ENCODE measurements at regions not wholly inside any gene's neighbourhood (a gene's known extent, or its start where the extent isn't known, plus 50 kb on each side); places are given as distances from the start of the nearest gene placed in this dataset.
"Not testable (repeated sequence)": the region's sequence is repeated elsewhere in the genome, so short reads cannot be mapped to it uniquely, and the experiment has no call there.

DNA sequence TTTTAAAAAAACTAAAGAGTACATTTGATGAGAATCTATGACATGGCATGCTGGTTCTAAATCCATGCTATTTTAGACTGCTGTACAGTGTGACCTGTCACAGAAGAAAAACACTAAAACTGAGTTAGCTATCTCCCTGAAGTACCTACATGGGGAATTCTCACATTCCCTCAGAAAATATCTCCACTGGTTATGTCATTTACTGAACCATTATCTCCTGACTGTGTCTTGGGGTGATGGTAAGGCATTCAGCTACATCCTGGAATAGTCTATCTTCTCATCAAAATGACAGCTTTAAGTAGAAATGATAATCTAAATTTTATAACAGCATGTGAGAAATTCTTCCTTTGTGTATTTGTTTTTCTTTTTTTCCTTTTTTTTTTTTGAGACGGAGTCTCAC, 172.1 kb upstream of the HTR1E start:
- WGBS (ENCODE audit: insufficient coverage, low coverage, low lambda C conversion rate, missing lambda C conversion rate), result 63% methylated on average over 1 of the region's 1 CpG

DNA sequence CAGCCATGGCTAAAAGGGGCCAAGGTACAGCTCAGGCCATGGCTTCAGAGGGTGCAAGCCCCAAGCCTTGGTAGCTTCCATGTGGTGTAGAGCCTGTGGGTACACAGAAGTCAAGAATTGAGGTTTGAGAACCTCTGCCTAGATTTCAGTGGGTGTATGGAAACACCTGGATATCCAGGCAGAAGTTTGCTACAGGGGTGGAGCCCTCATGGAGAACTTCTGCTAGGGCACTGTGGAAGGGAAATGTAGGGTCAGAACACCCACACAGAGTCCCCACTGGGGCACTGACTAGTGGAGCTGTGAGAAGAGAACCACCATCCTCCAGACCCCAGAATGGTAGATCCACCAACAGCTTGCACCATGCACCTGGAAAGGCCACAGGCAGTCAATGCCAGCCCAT, 177.4 kb upstream of the HTR1E start:
- H3K4me3 ChIP-seq; H3K27ac ChIP-seq; H3K9me3 ChIP-seq; DNase-seq; intact Hi-C loops (cut with DNase I); H3K4me1 ChIP-seq; H3K36me3 ChIP-seq; H3K27me3 ChIP-seq; ATAC-seq: not testable (repeated sequence)

More for the DNA sequence above, 172.1 kb upstream of the HTR1E start:
- ATAC-seq (no peak), DNase-seq (no peak)
- no peak overlapping the region for H3K4me3 ChIP-seq
- no peak overlapping the region for H3K27ac ChIP-seq
- TF ChIP-seq POLR2A (IDR thresholded peaks at IDR 0.05), result no peak
- TF ChIP-seq, protein P1, sequence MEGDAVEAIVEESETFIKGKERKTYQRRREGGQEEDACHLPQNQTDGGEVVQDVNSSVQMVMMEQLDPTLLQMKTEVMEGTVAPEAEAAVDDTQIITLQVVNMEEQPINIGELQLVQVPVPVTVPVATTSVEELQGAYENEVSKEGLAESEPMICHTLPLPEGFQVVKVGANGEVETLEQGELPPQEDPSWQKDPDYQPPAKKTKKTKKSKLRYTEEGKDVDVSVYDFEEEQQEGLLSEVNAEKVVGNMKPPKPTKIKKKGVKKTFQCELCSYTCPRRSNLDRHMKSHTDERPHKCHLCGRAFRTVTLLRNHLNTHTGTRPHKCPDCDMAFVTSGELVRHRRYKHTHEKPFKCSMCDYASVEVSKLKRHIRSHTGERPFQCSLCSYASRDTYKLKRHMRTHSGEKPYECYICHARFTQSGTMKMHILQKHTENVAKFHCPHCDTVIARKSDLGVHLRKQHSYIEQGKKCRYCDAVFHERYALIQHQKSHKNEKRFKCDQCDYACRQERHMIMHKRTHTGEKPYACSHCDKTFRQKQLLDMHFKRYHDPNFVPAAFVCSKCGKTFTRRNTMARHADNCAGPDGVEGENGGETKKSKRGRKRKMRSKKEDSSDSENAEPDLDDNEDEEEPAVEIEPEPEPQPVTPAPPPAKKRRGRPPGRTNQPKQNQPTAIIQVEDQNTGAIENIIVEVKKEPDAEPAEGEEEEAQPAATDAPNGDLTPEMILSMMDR (IDR thresholded peaks at IDR 0.05), result no peak
- H3K9me3 ChIP-seq, result no peaks in the 10 kb centered on the region
- intact Hi-C loops (cut with DNase I), result no loop called here
- H3K27me3 ChIP-seq, result no peaks in the 10 kb centered on the region
- no peaks in the 10 kb centered on the region for H3K4me1 ChIP-seq
- no peaks in the 10 kb centered on the region for H3K36me3 ChIP-seq

DNA sequence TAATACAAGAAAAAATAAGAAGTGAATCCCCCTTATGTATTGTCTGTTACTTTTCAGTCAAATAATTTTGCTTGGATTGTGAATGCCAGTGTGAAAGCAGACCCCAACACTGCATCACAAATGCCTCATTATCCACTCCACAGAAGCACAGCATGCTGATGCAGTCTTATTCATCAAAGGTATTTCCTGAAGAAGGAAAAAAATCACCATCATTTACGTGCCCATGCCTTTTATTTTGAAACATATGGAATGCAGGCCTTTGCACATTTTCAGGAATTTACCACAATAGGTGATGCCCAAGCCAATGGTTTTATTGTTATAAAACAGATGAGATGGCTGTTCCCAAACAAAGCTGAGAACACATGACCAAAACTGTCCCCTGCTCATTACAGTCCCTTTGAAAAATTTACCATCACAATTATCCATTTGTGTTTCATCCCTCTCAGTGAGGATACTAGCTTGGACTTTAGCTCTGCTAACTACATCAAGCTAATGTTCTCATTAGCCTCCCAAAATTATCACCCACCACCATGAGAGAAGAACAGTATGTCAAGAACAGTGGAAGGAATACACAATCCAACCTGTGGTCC, 180.6 kb upstream of the HTR1E start:
- Histone ChIP-seq H3K9me3 (no peaks in the 10 kb centered on the region), H3K27ac (no peak overlapping the region), H3K36me3 (no peaks in the 10 kb centered on the region), H3K27me3 (no peaks in the 10 kb centered on the region), H3K4me1 (no peaks in the 10 kb centered on the region), H3K4me3 (no peak overlapping the region)
- intact Hi-C loops (cut with DNase I), result no loop called here
- ATAC-seq (no peak), DNase-seq (no peak)
- TF ChIP-seq, protein P1 (IDR thresholded peaks at IDR 0.05), result no peak
- no peak for TF ChIP-seq POLR2A (IDR thresholded peaks at IDR 0.05)
- WGBS (ENCODE audit: insufficient coverage, low coverage, low lambda C conversion rate, missing lambda C conversion rate), result 9% methylated on average over 1 of the region's 1 CpG

DNA sequence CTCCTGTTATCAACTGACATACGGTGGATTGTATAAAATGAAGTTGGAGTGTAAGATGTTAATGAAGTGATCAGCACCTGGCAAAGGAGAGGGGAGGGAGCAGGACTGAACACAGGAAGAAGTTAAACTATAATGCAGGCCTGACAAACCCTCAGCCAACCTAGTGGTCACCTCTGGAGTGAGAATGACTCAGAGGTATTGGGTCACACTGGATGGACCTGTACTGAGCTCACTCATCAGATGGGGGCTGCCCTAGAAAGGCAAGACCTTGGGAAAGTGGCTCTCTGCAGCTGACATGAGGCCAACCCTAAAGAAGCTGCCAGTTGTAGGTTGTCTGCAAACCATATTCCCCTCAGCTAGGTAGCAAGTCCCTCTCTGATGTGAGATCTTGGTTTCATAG, 193.3 kb upstream of the HTR1E start:
- WGBS (ENCODE audit: insufficient coverage, low coverage, low lambda C conversion rate, missing lambda C conversion rate), result no CpG with 5 or more reads among the region's 1 CpG
- Histone ChIP-seq H3K27ac (no peak overlapping the region), H3K27me3 (no peaks in the 10 kb centered on the region), H3K9me3 (no peaks in the 10 kb centered on the region), H3K4me1 (no peaks in the 10 kb centered on the region), H3K36me3 (no peaks in the 10 kb centered on the region), H3K4me3 (no peak overlapping the region)
- TF ChIP-seq, protein P1 (IDR thresholded peaks at IDR 0.05), result no peak
- no peak for TF ChIP-seq POLR2A (IDR thresholded peaks at IDR 0.05)
- DNase-seq, result no peak
- intact Hi-C loops (cut with DNase I), result no loop called here
- ATAC-seq, result peak in 1 of 4 donors; percentile 27

DNA sequence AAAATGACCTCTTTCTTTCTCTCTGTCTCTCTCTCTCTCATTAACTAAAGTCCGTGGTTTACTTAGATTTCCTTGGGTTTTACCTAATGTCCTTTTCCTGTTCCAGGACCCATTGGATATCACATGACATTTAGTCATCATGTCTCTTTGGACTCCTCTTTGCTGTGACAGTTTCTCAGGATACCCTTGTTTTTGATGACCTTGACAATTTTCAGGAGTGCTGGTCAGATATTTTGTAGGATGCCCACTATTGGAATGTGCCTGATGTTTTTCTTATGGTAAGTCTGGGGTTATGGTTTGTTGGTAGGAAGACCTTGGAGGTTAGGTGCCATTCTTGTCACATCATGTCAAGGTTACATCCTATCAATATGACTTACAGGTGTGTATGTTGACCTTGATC, 199.2 kb upstream of the HTR1E start:
- no peak overlapping the region for H3K4me3 ChIP-seq
- no peaks in the 10 kb centered on the region for H3K9me3 ChIP-seq
- WGBS (ENCODE audit: insufficient coverage, low coverage, low lambda C conversion rate, missing lambda C conversion rate), result 100% methylated on average over 1 of the region's 1 CpG
- ATAC-seq (no peak), DNase-seq (no peak)
- no peak overlapping the region for H3K27ac ChIP-seq
- no peaks in the 10 kb centered on the region for H3K27me3 ChIP-seq
- H3K4me1 ChIP-seq, result no peaks in the 10 kb centered on the region
- intact Hi-C loops (cut with DNase I), result no loop called here
- TF ChIP-seq POLR2A (IDR thresholded peaks at IDR 0.05), result no peak
- TF ChIP-seq, protein P1 (IDR thresholded peaks at IDR 0.05), result no peak
- no peaks in the 10 kb centered on the region for H3K36me3 ChIP-seq

DNA sequence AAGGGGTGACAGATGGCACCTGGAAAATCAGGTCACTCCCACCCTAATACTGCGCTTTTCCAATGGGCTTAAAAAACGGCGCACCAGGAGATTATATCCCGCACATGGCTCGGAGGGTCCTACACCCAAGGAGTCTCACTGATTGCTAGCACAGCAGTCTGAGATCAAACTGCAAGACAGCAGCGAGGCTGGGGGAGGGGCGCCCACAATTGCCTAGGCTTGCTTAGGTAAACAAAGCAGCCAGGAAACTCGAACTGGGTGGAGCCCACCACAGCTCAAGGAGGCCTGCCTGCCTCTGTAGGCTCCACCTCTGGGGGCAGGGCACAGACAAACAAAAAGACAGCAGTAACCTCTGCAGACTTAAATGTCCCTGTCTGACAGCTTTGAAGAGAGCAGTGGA, 205.7 kb upstream of the HTR1E start:
- H3K4me1 ChIP-seq; H3K27me3 ChIP-seq; DNase-seq; H3K9me3 ChIP-seq; H3K4me3 ChIP-seq; H3K36me3 ChIP-seq; ATAC-seq; H3K27ac ChIP-seq; intact Hi-C loops (cut with DNase I): not testable (repeated sequence)
- WGBS (ENCODE audit: insufficient coverage, low coverage, low lambda C conversion rate, missing lambda C conversion rate), result no CpG with 5 or more reads among the region's 8 CpGs

DNA sequence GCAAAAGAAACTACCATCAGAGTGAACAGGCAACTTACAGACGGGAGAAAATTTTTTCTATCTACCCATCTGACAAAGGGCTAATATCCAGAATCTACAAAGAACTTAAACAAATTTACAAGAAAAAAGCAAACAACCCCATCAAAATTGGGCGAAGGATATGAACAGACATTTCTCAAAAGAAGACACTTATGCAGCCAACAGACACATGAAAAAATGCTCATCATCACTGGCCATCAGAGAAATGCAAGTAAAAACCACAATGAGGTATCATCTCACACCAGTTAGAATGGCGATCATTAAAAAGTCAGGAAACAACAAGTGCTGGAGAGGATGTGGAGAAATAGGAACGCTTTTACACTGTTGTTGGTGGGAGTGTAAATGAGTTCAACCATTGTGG, 206.6 kb upstream of the HTR1E start:
- DNase-seq; H3K4me3 ChIP-seq; H3K27me3 ChIP-seq; ATAC-seq; H3K27ac ChIP-seq; intact Hi-C loops (cut with DNase I); H3K4me1 ChIP-seq; H3K36me3 ChIP-seq; H3K9me3 ChIP-seq: not testable (repeated sequence)
- WGBS (ENCODE audit: insufficient coverage, low coverage, low lambda C conversion rate, missing lambda C conversion rate), result 66% methylated on average over 4 of the region's 4 CpGs

Measured in right lobe of liver (tissue), 6 donors.